ENCODE measurements at regions not wholly inside any gene's neighbourhood (a gene's known extent, or its start where the extent isn't known, plus 50 kb on each side); places are given as distances from the start of the nearest gene placed in this dataset.

DNA sequence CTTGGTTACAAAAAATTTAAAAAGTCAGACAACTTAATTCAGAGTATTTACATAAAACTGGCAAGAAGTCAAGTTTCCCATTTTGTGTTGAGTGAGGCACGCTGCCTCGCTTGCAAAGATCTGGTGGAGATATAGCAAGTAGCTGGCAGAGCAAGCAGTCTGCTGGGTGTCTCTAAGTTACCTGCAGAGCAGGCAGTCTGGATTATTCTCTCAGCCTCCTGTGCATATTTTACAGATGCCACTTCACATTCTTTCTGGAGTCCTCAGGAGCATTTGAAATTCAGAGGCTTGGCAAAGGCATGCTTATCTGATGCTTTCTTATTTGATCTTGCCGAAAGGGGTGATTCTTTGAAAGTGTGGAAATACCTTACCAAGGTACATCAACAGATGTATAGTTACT is 640.4 kb upstream of the ADGRL4 start:
- no peaks in the 10 kb centered on the region for H3K27me3 ChIP-seq
- H3K27ac ChIP-seq: no peak overlapping the region
- DNase-seq: no peak
- H3K9me3 ChIP-seq (replicated peaks in 1 of 3): no peaks in the 10 kb centered on the region
- TF ChIP-seq POLR2A (IDR thresholded peaks at IDR 0.05): no peak
- TF ChIP-seq, protein P1, sequence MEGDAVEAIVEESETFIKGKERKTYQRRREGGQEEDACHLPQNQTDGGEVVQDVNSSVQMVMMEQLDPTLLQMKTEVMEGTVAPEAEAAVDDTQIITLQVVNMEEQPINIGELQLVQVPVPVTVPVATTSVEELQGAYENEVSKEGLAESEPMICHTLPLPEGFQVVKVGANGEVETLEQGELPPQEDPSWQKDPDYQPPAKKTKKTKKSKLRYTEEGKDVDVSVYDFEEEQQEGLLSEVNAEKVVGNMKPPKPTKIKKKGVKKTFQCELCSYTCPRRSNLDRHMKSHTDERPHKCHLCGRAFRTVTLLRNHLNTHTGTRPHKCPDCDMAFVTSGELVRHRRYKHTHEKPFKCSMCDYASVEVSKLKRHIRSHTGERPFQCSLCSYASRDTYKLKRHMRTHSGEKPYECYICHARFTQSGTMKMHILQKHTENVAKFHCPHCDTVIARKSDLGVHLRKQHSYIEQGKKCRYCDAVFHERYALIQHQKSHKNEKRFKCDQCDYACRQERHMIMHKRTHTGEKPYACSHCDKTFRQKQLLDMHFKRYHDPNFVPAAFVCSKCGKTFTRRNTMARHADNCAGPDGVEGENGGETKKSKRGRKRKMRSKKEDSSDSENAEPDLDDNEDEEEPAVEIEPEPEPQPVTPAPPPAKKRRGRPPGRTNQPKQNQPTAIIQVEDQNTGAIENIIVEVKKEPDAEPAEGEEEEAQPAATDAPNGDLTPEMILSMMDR (IDR thresholded peaks at IDR 0.05): no peak
- no peak overlapping the region for H3K4me3 ChIP-seq
- H3K36me3 ChIP-seq (replicated peaks in 1 of 2): no peaks in the 10 kb centered on the region
- intact Hi-C loops (cut with DNase I): no loop called here
- no peaks in the 10 kb centered on the region for H3K4me1 ChIP-seq (replicated peaks in 1 of 2)
- WGBS, 4 donors: 50 to 87% (median 75%) methylated on average over 3 of the region's 3 CpGs

GRCh38 chr1:79638382-79638781 is 631.9 kb upstream of the ADGRL4 start:
- DNase-seq: no peak
- 86 to 94% (median 88%) methylated on average over 2 of the region's 2 CpGs for WGBS, 4 donors
- Histone ChIP-seq H3K9me3 (replicated peaks in 1 of 3) (no peaks in the 10 kb centered on the region), H3K4me3 (no peak overlapping the region), H3K27me3 (no peaks in the 10 kb centered on the region), H3K4me1 (replicated peaks in 1 of 2) (no peaks in the 10 kb centered on the region), H3K36me3 (replicated peaks in 1 of 2) (no peaks in the 10 kb centered on the region), H3K27ac (no peak overlapping the region)
- TF ChIP-seq POLR2A (IDR thresholded peaks at IDR 0.05): no peak
- TF ChIP-seq, protein P1 (IDR thresholded peaks at IDR 0.05): no peak
- intact Hi-C loops (cut with DNase I): no loop called here

DNA sequence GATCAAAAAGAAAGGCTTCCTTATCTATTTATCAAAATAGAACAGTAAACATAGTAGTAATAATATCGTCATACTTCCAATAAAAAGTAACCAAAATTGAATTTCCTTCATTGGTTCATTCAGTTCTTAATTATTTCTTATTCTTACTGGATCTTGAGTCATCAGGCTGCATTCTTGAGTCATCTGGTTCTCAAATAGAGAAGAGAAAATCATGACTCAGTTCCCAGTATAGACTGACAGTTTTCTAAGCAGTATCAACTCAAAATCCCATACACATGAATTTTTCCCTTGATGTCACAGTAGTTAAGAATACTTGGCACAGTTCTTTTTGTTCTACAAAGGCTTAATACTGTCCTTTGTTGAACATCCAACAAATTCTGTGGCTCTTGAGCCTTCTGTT is 626.9 kb upstream of the ADGRL4 start:
- TF ChIP-seq, protein P1 (IDR thresholded peaks at IDR 0.05): no peak
- TF ChIP-seq POLR2A (IDR thresholded peaks at IDR 0.05): no peak
- no peak overlapping the region for H3K4me3 ChIP-seq
- H3K27ac ChIP-seq: no peak overlapping the region
- H3K27me3 ChIP-seq: no peaks in the 10 kb centered on the region
- peaks cover 0 to 7% (median 0%) of the 10 kb centered on the region in 3 donors for H3K9me3 ChIP-seq (replicated peaks in 1 of 3)
- no peaks in the 10 kb centered on the region for H3K4me1 ChIP-seq (replicated peaks in 1 of 2)
- DNase-seq: no peak
- intact Hi-C loops (cut with DNase I): no loop called here
- H3K36me3 ChIP-seq (replicated peaks in 1 of 2): no peaks in the 10 kb centered on the region
- WGBS, 4 donors: 78 to 95% (median 80%) methylated on average over 1 of the region's 1 CpG

DNA sequence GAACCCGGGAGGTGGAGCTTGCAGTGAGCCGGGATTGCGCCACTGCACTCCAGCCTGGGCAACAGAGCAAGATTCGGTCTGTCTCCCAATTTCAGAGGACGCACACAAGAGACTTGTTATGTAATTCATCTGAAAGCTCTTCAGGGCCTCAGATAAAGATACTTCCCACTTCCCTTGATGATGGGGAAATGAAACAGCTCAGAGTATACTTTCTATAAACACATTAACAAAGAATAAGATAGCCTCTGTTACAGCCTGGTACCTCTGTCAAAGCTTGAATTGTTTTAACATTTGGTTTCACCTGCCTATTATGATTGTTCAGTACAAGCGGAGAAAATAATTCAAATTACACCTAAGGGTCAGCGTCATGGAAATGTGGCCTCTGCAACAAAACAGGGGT is 622.9 kb upstream of the ADGRL4 start:
- intact Hi-C loops (cut with DNase I): no loop called here
- Histone ChIP-seq H3K27me3 (no peaks in the 10 kb centered on the region), H3K36me3 (replicated peaks in 1 of 2) (no peaks in the 10 kb centered on the region), H3K4me1 (replicated peaks in 1 of 2) (no peaks in the 10 kb centered on the region), H3K4me3 (no peak overlapping the region), H3K27ac (no peak overlapping the region), H3K9me3 (replicated peaks in 1 of 3) (peaks cover 0 to 7% (median 0%) of the 10 kb centered on the region in 3 donors)
- 82 to 94% (median 86%) methylated on average over 6 to 7 of the region's 7 CpGs for WGBS, 4 donors
- no peak for DNase-seq
- TF ChIP-seq, protein P1 (IDR thresholded peaks at IDR 0.05): no peak
- TF ChIP-seq POLR2A (IDR thresholded peaks at IDR 0.05): no peak

Data from adrenal gland (tissue), 9 donors.